GF-D8 (cell line): ENCODE measurements at regions not wholly inside any gene's neighbourhood (a gene's known extent, or its start where the extent isn't known, plus 50 kb on each side); places are given as distances from the start of the nearest gene placed in this dataset.

ENCODE experiments used
- DNase-seq: peaks from one replicate; lab custom pipeline; 2025; lab: John Stamatoyannopoulos, UW

DNA sequence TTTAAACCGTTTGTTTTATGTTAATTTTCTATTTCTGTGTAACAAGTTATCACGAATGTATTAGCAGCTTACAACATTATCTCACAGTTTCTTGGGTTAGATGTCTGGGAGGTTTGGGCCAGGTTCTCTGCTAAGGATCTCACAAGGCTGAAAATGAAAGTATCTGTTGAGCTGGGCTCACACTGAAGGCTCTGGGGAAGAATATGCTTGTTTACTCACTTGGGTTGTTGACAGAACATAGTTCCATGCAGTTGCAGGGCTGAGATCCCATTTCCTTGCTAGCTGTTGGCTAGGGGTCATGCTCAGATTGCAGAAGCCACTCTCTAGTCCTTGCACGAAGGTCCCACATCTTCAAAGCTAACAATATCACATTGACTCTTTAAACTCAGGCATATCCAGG, 266.6 kb upstream of the GNAI1 start:
- DNase-seq: no peak

DNA sequence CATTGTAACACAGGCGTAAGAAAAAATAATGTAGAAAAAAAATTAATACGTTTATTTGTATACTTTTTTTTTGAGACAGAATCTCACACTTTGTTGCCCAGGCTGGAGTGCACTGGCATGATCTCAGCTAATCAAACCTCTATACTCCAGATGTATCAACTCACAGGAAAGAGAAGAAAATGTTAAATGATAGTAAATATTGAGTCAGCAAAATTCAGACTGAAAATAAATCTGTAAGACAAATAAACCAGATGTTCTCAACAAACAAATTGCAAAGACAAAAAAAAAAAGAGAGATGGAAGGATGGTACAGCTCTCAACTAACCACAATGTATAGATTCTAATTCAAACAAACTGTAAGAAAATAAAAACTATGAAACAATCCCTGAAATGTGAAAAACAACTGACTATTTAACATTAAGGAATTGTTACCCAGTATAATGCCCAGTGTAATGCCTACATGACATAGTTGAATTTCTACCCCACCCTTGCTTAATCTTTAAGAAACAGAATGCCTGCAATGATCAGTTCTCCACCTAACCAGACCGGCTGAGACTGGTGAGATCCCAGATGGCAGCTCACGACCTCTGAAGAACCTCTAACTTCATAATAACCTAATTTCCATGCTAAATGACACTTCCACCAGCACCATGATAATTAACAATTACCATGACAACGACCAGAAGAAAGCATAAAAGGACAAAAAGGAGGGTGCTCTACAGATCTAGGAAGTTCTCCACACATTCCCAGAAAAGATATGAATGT, 272.0 kb upstream of the GNAI1 start:
- no peak for DNase-seq

DNA sequence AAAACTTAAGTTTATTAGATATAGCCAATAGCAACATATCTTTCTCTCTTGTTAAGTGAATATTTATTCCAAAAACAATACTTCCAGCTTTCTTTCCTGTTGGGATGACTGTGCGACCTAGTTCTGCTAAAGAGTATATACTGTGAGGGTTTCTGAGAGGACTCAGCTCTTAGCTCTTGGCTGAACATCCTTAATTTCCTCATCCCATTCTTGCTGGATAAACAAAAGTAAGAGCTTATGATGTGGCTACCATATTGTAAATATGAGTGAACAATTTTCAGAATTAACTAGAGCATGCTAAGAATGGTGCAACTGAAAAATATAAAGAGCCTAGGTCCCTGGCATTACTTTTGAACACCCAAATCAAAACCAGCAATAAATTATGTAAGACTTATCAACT, 279.5 kb upstream of the GNAI1 start:
- DNase-seq: no peak

DNA sequence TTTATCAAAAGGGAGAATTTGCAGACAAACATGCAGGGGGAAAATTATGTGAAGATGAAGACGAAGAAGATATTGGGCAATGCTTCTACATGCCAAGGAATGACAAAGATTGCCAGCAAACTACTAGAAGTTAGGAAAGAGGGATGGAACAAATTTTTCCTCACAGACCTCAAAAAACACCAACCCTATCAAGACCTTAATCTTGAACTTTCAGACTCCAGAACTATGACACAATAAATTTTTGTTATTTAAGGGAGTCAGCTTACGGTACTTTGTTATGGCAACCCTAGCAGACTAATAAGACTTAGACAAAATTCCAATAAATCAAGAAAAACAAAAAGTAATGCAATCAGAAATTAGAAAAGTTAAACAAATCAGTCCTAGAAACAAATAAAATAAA, 280.0 kb upstream of the GNAI1 start:
- DNase-seq: no peak

DNA sequence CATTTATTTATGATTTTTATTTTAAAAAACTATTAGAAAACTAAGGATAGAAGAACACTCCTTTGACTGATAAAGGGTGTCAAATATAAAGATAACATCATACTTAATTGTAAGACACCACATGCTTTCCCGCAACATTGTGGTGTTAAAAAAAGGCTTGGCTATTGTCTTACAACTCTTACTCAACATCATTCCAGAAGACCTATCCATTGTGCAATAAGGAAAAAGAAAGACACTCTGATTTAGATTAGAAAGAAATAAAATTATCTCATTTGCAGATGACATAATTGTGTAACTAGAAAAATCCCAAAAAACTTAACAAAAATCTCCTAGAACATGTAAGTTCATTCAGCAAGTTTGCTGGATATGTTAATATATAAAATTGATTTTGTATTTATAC, 296.7 kb upstream of the GNAI1 start:
- no peak for DNase-seq

DNA sequence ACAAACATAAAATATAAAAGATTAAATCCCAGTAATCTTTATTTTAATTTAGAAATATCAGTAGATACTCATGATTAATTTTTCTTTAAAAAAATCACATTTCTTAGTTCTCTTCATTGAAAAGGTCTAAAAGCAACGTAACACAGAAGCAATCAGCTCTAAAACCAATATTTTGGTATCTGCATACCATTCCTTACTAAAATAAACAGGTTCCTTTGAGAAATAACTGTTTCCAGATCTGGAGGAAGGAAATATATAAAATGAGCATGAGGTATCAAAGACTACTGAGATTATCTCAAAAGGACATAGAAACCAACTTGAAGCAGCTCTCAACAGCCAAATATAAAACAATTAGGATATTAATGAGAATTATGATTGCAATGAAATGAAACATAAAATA, 301.0 kb upstream of the GNAI1 start:
- DNase-seq: no peak

DNA sequence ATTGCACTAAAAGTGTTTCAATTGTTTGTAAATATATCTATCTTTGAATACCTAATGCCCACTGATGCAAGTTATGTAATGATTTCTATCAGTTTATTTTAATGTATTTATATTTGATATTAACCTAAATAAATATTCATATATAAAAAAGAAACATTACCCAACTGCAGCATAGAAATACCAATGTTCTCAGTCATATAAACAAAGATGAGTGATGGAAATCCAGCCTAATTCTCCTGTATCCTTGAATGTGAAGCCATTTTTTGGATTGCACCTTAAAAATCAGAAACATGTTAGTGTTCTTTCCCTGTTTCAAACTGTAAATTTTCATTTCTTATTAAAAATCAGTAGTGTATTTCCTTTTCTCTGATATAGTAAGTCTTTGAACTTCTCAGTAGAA, 305.8 kb upstream of the GNAI1 start:
- no peak for DNase-seq

DNA sequence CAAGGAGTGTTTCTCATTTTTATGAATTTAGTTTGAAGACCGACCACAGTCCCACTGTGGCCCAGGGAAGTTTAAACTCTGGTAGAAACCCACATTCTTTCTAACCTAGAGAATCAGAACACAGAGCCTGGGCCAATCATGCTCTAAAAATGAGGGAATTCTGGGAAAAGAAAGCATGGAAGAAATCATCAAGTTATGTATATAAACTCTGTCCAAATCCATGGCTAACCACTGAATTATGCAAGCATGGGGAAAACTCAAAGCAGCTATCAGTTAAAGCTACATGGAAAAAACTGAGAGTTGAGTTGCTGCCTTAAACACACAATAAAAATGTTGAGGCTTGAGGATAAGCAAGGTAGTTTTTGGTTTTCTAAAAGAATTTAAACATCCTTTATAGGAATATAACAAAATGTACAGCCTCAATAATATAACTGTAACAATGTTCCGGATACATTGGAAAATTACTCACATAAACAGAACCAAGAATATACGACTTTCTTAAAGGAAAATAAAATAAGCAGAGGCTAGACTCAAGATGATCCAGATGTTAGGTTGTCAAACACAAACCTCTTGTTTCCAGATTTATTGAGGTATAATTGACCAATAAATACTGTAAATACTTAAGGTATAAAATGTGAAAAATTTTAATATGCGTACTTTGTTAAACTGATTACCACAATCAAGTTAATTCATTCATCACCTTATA, 311.2 kb upstream of the GNAI1 start:
- no peak for DNase-seq

DNA sequence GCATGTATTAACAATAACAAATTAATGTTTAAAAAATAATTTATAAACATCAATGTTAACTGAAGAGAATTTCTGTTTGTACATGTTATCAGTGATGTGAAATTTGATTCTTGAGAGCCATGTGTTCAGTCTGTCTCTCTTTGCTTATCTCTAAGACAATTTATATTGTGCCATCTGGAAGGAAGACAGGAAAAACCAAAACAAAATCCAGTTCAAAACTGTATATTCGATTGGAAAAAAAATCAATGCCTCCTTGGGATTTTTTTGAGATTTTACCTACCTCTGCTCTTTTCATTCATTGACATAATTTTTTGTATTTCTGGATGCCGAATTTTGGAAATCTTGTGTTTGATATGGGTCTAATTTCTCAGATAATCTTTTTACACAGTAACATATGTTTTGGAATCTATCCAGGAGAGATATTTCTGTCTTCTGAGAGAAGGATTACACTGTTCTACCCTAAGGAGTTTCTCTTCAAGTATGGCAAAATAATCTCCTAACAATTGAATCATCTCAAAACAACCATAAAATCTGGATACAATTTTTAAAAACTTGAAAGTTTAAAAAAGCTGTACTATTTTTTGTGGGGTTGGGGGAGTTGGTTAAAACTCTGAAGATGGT, 311.9 kb upstream of the GNAI1 start:
- DNase-seq: no peak

DNA sequence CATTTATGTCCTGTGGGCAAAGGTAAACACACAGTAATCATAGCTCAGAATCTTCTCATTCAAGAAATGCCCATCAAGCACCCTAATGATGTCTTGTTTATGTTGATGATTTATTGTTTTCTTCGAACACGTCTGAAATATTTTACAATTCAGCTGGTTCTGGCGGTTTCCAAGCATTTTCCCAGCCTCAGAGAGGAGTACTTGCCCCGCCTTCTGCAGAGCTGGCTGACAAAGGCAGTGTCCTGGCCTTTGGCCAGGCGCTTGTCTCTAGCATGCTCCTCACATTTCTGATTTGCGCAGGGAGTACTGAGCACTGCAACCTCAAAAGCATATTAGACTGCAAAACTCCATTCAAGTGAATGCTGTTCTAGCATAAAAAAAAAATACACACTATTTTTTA, 314.2 kb upstream of the GNAI1 start:
- no peak for DNase-seq

DNA sequence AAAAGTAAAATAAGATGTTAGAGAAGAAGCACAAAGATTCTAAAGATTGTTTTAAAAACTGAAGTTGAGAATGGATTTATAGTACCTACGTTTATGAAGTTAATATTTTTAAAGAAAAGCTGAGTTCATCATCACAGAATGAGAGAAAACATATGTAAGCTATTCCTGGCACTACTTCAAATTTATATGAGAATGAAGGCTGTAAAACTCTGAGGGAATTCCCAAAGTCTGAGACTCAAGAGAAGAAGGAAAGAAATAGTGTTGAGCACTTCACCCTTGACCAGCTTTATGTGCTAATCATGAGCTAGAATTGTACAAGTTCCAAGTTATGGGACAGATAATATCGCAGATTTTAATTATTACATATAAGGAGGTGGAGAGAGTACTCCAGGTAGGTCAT, 323.7 kb upstream of the GNAI1 start:
- no peak for DNase-seq

DNA sequence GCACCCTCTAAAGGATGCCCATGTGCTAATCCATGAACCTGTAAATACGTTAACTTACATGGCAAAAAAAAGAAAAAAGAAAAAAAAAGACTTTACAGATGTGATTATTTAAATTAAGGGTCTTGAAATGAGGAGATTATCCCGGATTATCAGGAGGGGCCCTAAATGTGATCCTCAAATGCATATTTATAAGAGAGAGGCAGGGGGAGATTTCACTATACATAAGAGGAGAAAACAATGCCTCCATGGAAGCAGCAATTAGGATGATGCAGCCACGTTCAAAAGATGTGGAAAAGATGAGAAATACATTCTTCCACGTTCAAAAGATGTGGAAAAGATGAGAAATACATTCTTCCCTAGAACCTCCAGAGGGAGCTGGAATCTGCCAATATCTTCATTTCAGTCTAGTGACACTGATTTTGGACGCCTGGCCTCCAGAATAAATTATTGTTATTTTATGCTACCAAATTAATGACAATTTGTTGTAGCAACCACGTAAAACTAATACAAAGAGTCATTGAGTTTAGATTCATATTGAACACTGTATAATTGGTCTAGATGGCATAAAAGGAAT, 328.4 kb upstream of the GNAI1 start:
- DNase-seq: no peak

DNA sequence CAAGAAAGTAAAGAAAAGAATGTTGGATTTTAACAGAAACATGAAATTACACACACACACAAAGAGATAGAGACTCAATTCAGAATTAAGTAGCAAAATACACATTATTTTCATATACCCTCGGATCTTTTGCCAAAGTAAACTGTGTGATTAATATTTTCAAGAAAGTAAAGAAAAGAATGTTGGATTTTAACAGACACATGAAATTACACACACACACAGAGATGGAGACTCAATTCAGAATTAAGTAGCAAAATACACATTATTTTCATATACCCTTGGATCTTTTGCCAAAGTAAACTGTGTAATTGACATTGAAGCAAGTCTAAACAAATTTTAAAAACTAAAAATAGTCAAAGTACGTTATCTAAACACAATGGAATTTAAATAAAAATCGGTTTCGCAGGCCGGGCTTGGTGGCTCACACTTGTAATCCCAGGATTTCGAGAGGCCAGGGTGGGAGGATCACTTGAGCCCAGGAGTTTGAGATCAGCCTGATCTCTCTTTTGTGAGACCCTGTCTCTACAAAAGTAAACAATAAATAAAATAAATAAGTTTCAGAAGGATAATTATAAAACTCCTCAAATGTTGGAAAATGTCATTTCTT, 337.3 kb upstream of the MAGI2 start:
- DNase-seq: no peak

DNA sequence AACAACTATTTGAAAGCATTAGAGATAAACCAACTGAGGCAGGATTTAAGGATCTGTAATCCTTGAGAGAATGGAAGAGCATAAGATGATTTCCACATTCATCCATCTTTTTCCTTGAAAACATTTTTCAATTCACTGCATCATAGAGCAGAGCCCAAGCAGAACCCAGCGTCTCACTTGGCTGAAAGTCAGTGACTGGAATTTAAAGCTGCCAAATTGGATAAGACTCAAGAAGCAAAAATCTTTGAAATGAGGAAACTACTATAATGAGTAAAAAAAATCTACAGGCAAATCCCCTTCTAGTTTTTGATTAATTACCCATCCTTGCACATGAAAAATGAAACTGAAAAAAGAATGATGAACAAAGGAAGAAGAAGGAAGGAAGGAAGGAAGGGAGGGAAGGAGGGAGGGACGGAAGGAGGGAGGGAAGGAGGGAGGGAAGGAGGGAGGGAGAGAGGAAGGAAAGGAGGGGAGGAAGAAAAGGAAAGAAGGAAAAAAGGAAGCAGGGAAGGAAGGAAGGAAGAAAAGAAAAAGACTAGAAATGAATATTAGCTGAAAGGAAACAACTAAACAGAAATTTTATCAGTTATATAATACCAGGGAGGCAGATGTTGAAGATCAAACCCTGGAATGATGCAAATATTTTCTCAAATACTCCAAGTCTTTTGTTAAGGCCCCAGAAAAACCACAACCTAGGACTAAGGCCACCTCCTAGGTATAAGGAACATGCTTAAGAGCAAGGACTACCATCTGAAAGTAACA, 336.3 kb upstream of the MAGI2 start:
- DNase-seq: no peak

DNA sequence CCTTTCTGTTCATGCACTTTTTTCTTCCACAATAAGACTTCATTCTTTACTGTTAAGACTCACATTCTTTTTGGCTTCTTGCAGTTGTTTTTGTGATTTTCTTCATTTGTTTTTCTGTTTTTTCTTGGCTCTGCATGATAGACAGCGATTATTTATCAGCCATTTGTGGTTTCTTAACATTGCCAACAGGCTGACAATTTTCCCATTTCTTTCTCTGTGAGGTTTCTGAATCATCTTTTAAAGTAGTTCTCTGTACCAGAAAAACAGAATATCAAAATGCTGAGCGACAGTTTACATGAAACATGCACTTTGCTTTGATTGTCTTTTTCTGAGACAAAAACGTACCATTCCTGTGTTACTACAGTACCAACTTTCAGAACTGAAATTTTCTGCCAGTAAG, 334.2 kb upstream of the MAGI2 start:
- no peak for DNase-seq

DNA sequence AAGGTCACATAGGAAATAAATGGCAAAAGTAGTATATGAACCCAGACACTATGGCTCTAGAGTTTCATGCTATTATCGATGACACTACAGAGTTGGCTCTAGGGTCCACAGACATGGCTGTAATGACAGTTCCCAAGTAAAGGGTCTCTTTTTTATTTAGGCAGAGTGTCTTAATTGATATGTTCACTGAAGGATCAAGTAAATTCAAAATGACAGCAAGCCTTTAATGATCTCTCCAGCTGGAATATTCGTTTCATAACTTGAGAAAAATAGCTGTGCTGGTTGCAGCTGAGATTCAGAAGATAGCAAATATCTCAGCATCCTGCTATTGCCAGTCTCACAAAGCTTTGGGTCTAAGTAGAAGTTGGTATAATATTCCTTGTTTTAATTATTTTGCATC, 333.6 kb upstream of the MAGI2 start:
- no peak for DNase-seq

DNA sequence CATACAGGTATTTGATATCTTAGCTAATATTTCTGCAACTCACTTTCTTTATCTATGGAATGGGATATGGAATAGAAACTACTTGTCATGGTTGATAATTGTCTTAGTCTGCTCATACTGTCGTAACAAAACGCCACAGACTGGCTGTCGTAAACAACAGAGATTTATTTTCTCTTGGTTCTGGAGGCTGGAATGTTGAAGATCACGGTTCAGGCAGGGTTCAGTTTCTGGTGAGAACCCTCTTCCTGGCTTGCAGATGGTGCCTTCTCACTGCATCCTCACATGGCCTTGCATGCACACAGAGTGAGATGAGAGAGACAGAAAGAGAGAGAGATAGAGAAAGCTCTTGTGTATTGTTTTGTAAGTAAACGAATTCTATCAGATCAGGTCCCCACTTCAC, 332.7 kb upstream of the MAGI2 start:
- DNase-seq: no peak

DNA sequence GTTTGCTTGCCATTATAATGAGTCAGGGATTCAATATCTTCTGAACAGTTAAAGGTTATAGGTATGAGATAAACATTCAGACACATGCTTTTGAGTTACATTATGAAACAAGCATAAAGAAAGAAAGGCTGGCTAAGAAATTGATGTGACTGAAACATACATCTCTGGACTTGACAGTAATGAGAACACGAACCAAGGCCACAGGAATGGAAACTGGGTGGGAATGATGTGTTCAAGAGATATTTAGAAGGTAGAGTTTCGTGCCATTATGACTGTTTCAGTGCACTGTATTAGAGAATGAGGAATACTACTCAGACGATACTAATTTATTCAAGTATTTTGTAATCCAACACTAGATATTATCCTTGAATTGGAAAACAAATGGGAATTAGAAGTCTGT, 332.1 kb upstream of the MAGI2 start:
- DNase-seq: no peak

DNA sequence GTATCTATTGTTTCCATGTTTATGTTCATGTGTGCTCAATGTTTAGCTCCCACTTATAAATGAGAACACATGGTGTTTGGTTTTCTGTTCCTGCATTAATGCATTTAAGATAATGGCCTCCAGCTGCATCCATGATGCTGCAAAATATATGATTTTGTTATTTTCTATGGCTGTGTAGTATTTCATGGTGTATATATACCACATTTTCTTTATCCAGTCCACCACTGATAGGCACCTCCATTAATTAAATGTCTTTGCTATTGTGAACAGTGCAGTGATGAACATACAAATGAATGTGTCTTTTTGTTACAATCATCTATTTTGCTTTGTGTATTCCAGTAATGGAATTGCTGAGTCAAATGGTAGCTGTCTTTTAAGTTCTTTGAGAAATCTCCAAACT, 329.4 kb upstream of the MAGI2 start:
- no peak for DNase-seq

DNA sequence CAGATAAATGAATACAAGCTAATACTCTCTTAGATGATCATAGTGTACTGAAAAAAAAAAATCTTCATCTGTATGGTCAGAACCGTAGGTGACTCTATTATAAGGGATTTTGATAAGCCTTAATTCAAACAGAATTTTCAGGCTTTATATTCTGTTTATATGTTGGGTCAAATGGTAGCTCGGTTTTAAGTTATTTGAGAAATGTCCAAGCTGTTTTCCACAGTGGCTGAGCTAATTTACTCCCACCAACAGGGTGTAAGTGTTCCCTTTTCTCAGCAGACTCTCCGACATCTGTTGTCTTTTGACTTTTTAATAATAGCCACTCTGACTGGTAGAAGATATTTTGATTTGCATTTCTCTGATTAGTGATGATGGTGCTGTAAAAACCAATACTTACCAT, 328.8 kb upstream of the MAGI2 start:
- no peak for DNase-seq

DNA sequence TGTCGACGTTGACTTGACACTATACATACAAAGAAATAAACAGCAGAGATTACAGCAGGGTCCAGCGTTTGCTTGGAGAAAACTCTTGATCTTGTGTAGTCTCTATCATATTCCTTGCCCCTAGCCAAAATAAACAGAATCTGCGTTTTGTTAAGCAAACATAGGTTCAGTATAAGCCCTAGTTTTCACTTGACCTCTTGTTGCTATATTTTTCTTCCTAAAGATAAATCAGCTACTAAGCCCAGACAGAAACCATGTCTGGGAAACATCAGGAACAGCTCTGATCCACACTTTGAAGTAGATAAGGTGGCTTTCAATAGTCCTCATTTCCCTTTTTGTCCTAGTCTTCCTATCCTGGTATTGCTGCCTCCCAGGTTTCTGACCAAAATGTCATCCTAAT, 328.2 kb upstream of the MAGI2 start:
- no peak for DNase-seq
